Fibroblast of skin of back (primary cell): ENCODE measurements at regions not wholly inside any gene's neighbourhood (a gene's known extent, or its start where the extent isn't known, plus 50 kb on each side); places are given as distances from the start of the nearest gene placed in this dataset.
"Not testable (repeated sequence)": the region's sequence is repeated elsewhere in the genome, so short reads cannot be mapped to it uniquely, and the experiment has no call there.

Experiments
- DNase-seq: peaks from one replicate; pipeline ENCODE4 v3.0.0-alpha.2; 2013

- DNase-seq: no peak
Observed at GRCh38 chr16:11416228-11417001, 71.2 kb downstream of the RMI2 start.

- DNase-seq: no peak
Observed at GRCh38 chr16:11417487-11417886, 72.2 kb downstream of the RMI2 start.

GRCh38 chr16:11418506-11418905 lies 73.2 kb downstream of the RMI2 start:
- no peak for DNase-seq

GRCh38 chr16:11420067-11420466 lies 74.8 kb downstream of the RMI2 start:
- DNase-seq: not testable (repeated sequence)

- DNase-seq: no peak
Observed at GRCh38 chr16:11420895-11421294, 75.6 kb downstream of the RMI2 start.

GRCh38 chr16:11422381-11423314 lies 77.4 kb downstream of the RMI2 start:
- no peak for DNase-seq

GRCh38 chr16:11423315-11424117 lies 78.3 kb downstream of the RMI2 start:
- no peak for DNase-seq

GRCh38 chr16:11424118-11424460 lies 78.8 kb downstream of the RMI2 start:
- DNase-seq: no peak

- no peak for DNase-seq
Observed at GRCh38 chr16:11425140-11425539, 79.9 kb downstream of the RMI2 start.

GRCh38 chr16:11428623-11428953 lies 83.3 kb downstream of the RMI2 start:
- no peak for DNase-seq

GRCh38 chr16:11429123-11429522 lies 83.9 kb downstream of the RMI2 start:
- no peak for DNase-seq

GRCh38 chr16:11429823-11430222 lies 84.6 kb downstream of the RMI2 start:
- DNase-seq: no peak

GRCh38 chr16:11430601-11431317 lies 85.5 kb downstream of the RMI2 start:
- no peak for DNase-seq

GRCh38 chr16:11431915-11432465 lies 86.7 kb downstream of the RMI2 start:
- no peak for DNase-seq

GRCh38 chr16:11432856-11433395 lies 87.7 kb downstream of the RMI2 start:
- no peak for DNase-seq

GRCh38 chr16:11435576-11435975 lies 90.3 kb downstream of the RMI2 start:
- no peak for DNase-seq

- DNase-seq: no peak
Observed at GRCh38 chr16:11437069-11437468, 91.8 kb downstream of the RMI2 start.

- no peak for DNase-seq
Observed at GRCh38 chr16:11439790-11440656, 94.8 kb downstream of the RMI2 start.

GRCh38 chr16:11440657-11441012 lies 95.4 kb downstream of the RMI2 start:
- no peak for DNase-seq

GRCh38 chr16:11445486-11445885 lies 100.2 kb downstream of the RMI2 start:
- DNase-seq: no peak

GRCh38 chr16:11446566-11447119 lies 101.4 kb downstream of the RMI2 start:
- no peak for DNase-seq
